Spleen (tissue), 11 donors: ENCODE measurements at regions not wholly inside any gene's neighbourhood (a gene's known extent, or its start where the extent isn't known, plus 50 kb on each side); places are given as distances from the start of the nearest gene placed in this dataset.

Source experiments
- DNase-seq: peaks from one replicate; pipeline ENCODE4 v3.0.0-alpha.2; 2020
- H3K27ac ChIP-seq, 8 donors: fragments of 200-600 bp; sonication (generic) in 7 of 8; 1 replicate in 4 of 8; 2 replicates in 4 of 8; pipeline versions ENCODE4 v1.5.0 to v1.8.0; 2016 to 2021; ENCODE audit warnings: inconsistent platforms in 4 of 8, mild to moderate bottlenecking in 4 of 8, moderate library complexity in 1 of 8
- H3K27me3 ChIP-seq, 7 donors: fragments of 200-600 bp; sonication (generic) in 6 of 7; replicated peaks in 1 of 7; 1 replicate in 4 of 7; 2 replicates in 3 of 7; pipeline versions ENCODE4 v1.5.0 to v1.8.0; 2016 to 2021; ENCODE audit warnings: inconsistent platforms in 3 of 7, mild to moderate bottlenecking in 1 of 7
- H3K36me3 ChIP-seq, 6 donors: fragments of 200-600 bp; sonication (generic) in 5 of 6; 1 replicate in 4 of 6; 2 replicates in 2 of 6; pipeline versions ENCODE4 v1.5.0 to v1.8.0; 2016 to 2021; ENCODE audit warnings: inconsistent platforms in 2 of 6
- H3K4me1 ChIP-seq, 6 donors: fragments of 200-600 bp; sonication (generic) in 5 of 6; 1 replicate in 3 of 6; 2 replicates in 3 of 6; pipeline versions ENCODE4 v1.5.0 to v1.8.0; 2016 to 2021; ENCODE audit warnings: inconsistent platforms in 3 of 6
- H3K4me3 ChIP-seq, 8 donors: fragments of 200-600 bp; sonication (generic) in 7 of 8; 1 replicate in 4 of 8; 2 replicates in 4 of 8; pipeline versions ENCODE4 v1.5.0 to v1.8.0; 2016 to 2021; ENCODE audit warnings: inconsistent platforms in 4 of 8, mild to moderate bottlenecking in 4 of 8, moderate library complexity in 2 of 8
- H3K9me3 ChIP-seq, 8 donors: fragments of 200-600 bp; sonication (generic) in 7 of 8; 1 replicate in 4 of 8; 2 replicates in 4 of 8; pipeline versions ENCODE4 v1.5.0 to v1.8.0; 2016 to 2021; ENCODE audit warnings: inconsistent platforms in 4 of 8
- POLR2A ChIP-seq, 3 donors: fragments of 450-650 bp; IDR thresholded peaks; one replicate each; pipeline ENCODE4 v1.5.1; 2017; ENCODE audit warnings: antibody characterized with exemption in 3 of 3, mild to moderate bottlenecking in 1 of 3
- POLR2AphosphoS5 ChIP-seq, 3 donors: sonication (generic); formaldehyde crosslinking; IDR thresholded peaks; one replicate each; pipeline ENCODE4 v1.5.1; 2017; ENCODE audit warnings: antibody characterized with exemption in 3 of 3
- WGBS, 5 donors: extraction: QIAGEN DNeasy Blood & Tissue Kit in 3 of 5; methylation state at CpG; one replicate each; pipeline versions ENCODE4 v1.1.5 to v1.1.7; 2013 to 2018; 5-methylcytosine and 5-hydroxymethylcytosine counted together
- intact Hi-C: fragments of 100-400 bp; cut with DNase I; formaldehyde crosslinking; loops from one replicate; pipeline ENCODE4 v1.15.0; 2023; ENCODE audit warnings: low total_unique reads
- TF ChIP-seq, protein P1 (sequence below), 11 experiments: fragments of 200-600 bp in 7 of 11; fragments of 450-650 bp in 4 of 11; sonication (generic) in 4 of 11; IDR thresholded peaks in 8 of 11; conservative IDR thresholded peaks in 3 of 11; 1 replicate in 7 of 11; 2 replicates in 4 of 11; pipeline versions ENCODE4 v1.4.0 to v1.8.0; 2016 to 2021; ENCODE audit warnings: antibody characterized with exemption in 11 of 11, inconsistent platforms in 4 of 11, mild to moderate bottlenecking in 1 of 11
- donor health status: healthy with polysubstance abuse.
- donor health status: DM: no; HTN: no; CAD: no; lungs with moderate emphysema.
- donor health status: DM: no; HTN: no; CAD: no.
- donor health status: Bipolar disorder and iron deficiency.
- donor health status: healthy.
- donor health status: DM: no; HTN: no; CAD: no.
- donor health status: DM: yes; HTN: yes; CAD: no.

DNA sequence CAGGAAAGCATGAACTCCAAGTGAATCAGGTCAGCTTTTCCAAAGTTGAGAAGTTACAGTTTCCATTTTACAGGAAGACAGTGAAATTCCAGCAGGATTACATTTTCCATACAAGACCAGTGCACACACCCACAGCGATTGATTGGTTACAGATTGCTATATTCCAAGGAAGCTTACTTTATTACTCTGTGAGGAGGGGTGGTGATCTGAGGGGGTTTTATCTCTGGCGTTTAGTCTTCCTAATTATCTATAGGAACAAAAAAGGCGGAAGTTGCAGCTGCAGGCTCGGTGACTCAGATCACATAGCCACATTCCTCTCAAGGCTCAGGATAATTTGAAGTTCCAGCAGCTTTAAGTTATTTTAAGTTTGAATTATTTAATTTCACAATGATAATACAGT, 450.4 kb upstream of the NMUR2 start:
- no peaks in the 10 kb centered on the region for H3K4me1 ChIP-seq
- no peak overlapping the region for H3K4me3 ChIP-seq
- 62 to 78% (median 76%) methylated on average over 4 of the region's 4 CpGs for WGBS, 5 donors
- no peaks in the 10 kb centered on the region for H3K36me3 ChIP-seq
- peaks cover 0 to 5% (median 0%) of the 10 kb centered on the region in 8 donors for H3K9me3 ChIP-seq
- TF ChIP-seq, protein P1, sequence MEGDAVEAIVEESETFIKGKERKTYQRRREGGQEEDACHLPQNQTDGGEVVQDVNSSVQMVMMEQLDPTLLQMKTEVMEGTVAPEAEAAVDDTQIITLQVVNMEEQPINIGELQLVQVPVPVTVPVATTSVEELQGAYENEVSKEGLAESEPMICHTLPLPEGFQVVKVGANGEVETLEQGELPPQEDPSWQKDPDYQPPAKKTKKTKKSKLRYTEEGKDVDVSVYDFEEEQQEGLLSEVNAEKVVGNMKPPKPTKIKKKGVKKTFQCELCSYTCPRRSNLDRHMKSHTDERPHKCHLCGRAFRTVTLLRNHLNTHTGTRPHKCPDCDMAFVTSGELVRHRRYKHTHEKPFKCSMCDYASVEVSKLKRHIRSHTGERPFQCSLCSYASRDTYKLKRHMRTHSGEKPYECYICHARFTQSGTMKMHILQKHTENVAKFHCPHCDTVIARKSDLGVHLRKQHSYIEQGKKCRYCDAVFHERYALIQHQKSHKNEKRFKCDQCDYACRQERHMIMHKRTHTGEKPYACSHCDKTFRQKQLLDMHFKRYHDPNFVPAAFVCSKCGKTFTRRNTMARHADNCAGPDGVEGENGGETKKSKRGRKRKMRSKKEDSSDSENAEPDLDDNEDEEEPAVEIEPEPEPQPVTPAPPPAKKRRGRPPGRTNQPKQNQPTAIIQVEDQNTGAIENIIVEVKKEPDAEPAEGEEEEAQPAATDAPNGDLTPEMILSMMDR (IDR thresholded peaks at IDR 0.05 in 8 of 11, conservative IDR thresholded peaks at IDR 0.05 in 3 of 11), result no peak
- no peak for TF ChIP-seq POLR2A (IDR thresholded peaks at IDR 0.05)
- no peak for TF ChIP-seq POLR2AphosphoS5 (IDR thresholded peaks at IDR 0.05)
- H3K27me3 ChIP-seq, result no peaks in the 10 kb centered on the region
- DNase-seq, result no peak
- no peak overlapping the region for H3K27ac ChIP-seq
- intact Hi-C loops, result no loop called here

DNA sequence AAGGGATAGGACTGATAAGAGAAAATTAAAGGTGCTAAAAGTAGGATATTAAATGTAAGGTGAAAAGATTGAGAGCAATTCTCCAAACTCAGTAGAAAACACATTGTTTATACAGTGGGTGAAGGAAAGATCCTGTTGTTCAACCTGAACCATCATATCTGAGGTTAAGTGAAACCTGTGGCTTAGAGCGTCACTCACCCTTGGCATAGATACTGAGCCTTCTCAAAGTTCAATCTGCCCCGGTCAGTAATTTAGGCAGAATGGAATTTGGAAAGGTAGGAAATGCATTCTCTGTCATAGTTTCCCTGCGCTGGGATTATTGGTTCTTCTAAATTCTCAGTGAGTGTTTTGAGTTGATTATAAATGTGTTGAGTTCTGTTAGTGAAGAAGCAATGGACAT, 456.2 kb upstream of the NMUR2 start:
- WGBS, 5 donors, result 87 to 94% (median 88%) methylated on average over 3 of the region's 3 CpGs

DNA sequence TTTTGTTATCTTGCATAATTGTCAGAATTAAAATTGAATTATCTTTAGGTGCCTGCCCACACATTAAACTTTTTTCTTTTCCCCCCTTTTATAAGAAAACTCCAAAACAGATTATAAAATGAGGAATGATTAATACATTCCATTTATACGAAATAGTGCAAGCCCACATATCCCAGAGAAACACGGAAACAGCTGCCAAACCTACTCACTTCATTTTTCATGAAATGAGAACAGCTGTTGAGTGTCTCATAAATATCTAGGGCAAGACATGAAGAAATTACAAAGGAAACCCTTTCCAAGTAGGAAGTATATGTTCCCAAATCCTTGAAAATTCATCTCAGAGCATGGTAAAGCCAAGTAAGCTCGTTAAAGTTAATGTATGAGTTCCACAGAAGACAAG, 459.4 kb upstream of the NMUR2 start:
- H3K9me3 ChIP-seq, result peaks cover 0 to 8% (median 0%) of the 10 kb centered on the region in 8 donors
- no peaks in the 10 kb centered on the region for H3K4me1 ChIP-seq
- 59 to 74% (median 63%) methylated on average over 3 of the region's 3 CpGs for WGBS, 5 donors
- no peak for DNase-seq
- no peak for TF ChIP-seq POLR2AphosphoS5 (IDR thresholded peaks at IDR 0.05)
- TF ChIP-seq POLR2A (IDR thresholded peaks at IDR 0.05), result no peak
- TF ChIP-seq, protein P1 (IDR thresholded peaks at IDR 0.05 in 8 of 11, conservative IDR thresholded peaks at IDR 0.05 in 3 of 11), result no peak
- intact Hi-C loops, result no loop called here
- H3K27ac ChIP-seq, result no peak overlapping the region
- H3K36me3 ChIP-seq, result no peaks in the 10 kb centered on the region
- no peaks in the 10 kb centered on the region for H3K27me3 ChIP-seq
- no peak overlapping the region for H3K4me3 ChIP-seq

More for the DNA sequence above, 456.2 kb upstream of the NMUR2 start:
- Histone ChIP-seq H3K27me3 (no peaks in the 10 kb centered on the region), H3K27ac (no peak overlapping the region), H3K4me1 (no peaks in the 10 kb centered on the region), H3K9me3 (no peaks in the 10 kb centered on the region), H3K36me3 (no peaks in the 10 kb centered on the region), H3K4me3 (no peak overlapping the region)
- DNase-seq, result no peak
- TF ChIP-seq POLR2A (IDR thresholded peaks at IDR 0.05) (no peak), POLR2AphosphoS5 (IDR thresholded peaks at IDR 0.05) (no peak)
- TF ChIP-seq, protein P1 (IDR thresholded peaks at IDR 0.05 in 8 of 11, conservative IDR thresholded peaks at IDR 0.05 in 3 of 11), result no peak
- intact Hi-C loops, result no loop called here

DNA sequence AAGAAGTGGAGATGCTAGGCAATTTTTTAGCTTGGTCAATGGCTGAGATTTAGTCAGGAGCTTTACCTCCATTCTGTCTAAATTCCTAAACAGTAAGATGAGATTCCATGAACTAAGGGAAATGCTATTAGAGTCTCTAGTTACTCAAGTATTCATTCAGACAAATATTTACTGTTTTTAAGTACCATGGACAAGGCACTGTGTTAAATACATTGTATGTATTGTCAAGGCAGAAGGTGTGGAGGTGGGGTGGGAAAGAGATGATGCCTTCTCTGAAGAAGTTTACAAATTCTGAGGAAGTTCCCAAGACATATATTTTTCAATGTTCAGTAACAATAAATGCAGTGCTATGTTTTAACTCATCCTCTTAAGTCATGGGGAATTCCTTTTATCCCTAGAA, 459.9 kb upstream of the NMUR2 start:
- H3K4me1 ChIP-seq, result no peaks in the 10 kb centered on the region
- H3K27me3 ChIP-seq, result no peaks in the 10 kb centered on the region
- no peak overlapping the region for H3K27ac ChIP-seq
- H3K9me3 ChIP-seq, result peaks cover 0 to 8% (median 0%) of the 10 kb centered on the region in 8 donors
- no peak for DNase-seq
- no peaks in the 10 kb centered on the region for H3K36me3 ChIP-seq
- TF ChIP-seq POLR2A (IDR thresholded peaks at IDR 0.05), result no peak
- no peak for TF ChIP-seq POLR2AphosphoS5 (IDR thresholded peaks at IDR 0.05)
- intact Hi-C loops, result no loop called here
- H3K4me3 ChIP-seq, result no peak overlapping the region

DNA sequence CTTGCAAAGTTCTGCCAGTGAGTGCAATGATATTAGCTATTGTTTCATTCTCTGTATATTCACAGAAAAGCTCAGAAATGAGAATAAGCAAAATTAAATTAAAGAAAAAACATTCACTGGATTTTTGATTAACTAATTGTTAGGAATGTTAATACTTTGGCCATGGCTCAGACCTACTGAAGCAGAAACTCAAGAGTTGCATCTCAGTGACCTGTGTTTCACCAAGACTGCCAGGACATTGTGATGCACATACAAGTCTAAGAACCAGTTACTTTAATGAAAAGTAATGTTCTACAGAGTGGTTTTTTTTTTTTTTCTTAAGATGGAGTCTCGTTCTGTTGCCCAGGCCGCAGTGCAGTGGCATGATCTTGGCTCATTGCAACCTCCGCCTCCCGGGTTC, 464.9 kb upstream of the NMUR2 start:
- DNase-seq, result no peak
- Histone ChIP-seq H3K4me1 (no peaks in the 10 kb centered on the region), H3K36me3 (no peaks in the 10 kb centered on the region), H3K4me3 (no peak overlapping the region), H3K27me3 (no peaks in the 10 kb centered on the region), H3K9me3 (peaks cover 0 to 25% (median 8%) of the 10 kb centered on the region in 8 donors), H3K27ac (no peak overlapping the region)
- intact Hi-C loops, result no loop called here
- TF ChIP-seq POLR2A (IDR thresholded peaks at IDR 0.05), result no peak
- no peak for TF ChIP-seq POLR2AphosphoS5 (IDR thresholded peaks at IDR 0.05)
- TF ChIP-seq, protein P1 (IDR thresholded peaks at IDR 0.05 in 8 of 11, conservative IDR thresholded peaks at IDR 0.05 in 3 of 11), result no peak
- 88 to 95% (median 93%) methylated on average over 4 of the region's 4 CpGs for WGBS, 5 donors
